HFFc6 (cell line): ENCODE measurements at regions not wholly inside any gene's neighbourhood (a gene's known extent, or its start where the extent isn't known, plus 50 kb on each side); places are given as distances from the start of the nearest gene placed in this dataset.

Experiments
- DNase-seq: peaks from one replicate; pipeline ENCODE4 v3.0.0-alpha.2; 2018
- H3K27ac Mint-ChIP-seq: 2 replicates; pipeline ENCODE4 v1.8.0; 2020; ENCODE audit warnings: mild to moderate bottlenecking, mixed read lengths
- H3K27me3 Mint-ChIP-seq: 2 replicates; pipeline ENCODE4 v1.8.0; 2021; ENCODE audit warnings: mild to moderate bottlenecking, moderate library complexity, mixed read lengths; ENCODE audit not compliant: insufficient read depth
- H3K36me3 Mint-ChIP-seq: 2 replicates; pipeline ENCODE4 v1.8.0; 2021; ENCODE audit warnings: low read depth, mixed read lengths
- H3K4me1 Mint-ChIP-seq: 2 replicates; pipeline ENCODE4 v1.8.0; 2020; ENCODE audit warnings: low read depth, mixed read lengths
- H3K4me3 Mint-ChIP-seq: 2 replicates; pipeline ENCODE4 v1.8.0; 2020; ENCODE audit warnings: mild to moderate bottlenecking, moderate library complexity, mixed read lengths
- H3K9me3 Mint-ChIP-seq: 2 replicates; pipeline ENCODE4 v1.8.0; 2020; ENCODE audit warnings: mild to moderate bottlenecking, mixed read lengths
- TF ChIP-seq, protein P1 (sequence below): fragments of 200-600 bp; sonication (generic); IDR thresholded peaks from 2 replicates; pipeline ENCODE4 v1.5.0; 2021; ENCODE audit warnings: antibody characterized with exemption, mild to moderate bottlenecking

DNA sequence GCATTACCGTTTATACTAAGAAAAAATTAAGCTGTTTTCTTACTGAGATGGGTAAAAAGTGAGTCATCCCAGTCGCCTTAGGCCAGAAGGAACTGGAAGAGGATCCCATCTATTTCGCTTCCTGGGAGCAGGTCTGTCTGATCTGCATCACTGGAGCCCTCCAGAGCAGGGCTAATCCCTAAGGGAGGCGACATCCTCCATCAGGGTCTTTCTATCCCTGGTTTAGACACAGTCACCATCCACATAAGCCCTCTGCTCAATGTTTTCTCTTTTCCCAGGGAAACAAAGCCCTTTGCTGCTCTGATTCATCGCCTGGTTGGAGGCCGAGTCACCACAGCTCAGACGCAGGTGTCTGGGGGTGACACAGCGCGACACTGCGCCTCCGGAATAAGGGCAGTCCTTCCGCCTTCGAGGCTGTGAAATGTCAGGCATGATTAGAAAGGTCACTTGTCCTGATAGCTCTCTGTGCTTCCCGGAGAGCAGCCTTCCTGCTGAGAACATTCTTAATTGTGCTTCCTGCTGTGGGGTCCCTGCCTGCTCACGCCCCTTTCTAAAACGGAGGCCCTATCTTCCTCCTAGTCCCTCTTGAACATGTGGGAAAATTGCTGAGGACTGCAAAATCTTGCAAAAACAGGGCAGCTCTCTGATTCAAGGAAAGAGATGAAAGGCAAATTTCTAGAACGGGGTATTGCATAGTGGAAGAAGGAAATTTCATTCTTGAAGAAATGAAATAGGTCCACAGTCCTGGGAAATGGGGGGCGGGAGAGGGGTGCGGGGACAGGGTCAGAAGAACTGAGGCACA, 56.3 kb downstream of the MARCHF4 start:
- TF ChIP-seq, protein P1, sequence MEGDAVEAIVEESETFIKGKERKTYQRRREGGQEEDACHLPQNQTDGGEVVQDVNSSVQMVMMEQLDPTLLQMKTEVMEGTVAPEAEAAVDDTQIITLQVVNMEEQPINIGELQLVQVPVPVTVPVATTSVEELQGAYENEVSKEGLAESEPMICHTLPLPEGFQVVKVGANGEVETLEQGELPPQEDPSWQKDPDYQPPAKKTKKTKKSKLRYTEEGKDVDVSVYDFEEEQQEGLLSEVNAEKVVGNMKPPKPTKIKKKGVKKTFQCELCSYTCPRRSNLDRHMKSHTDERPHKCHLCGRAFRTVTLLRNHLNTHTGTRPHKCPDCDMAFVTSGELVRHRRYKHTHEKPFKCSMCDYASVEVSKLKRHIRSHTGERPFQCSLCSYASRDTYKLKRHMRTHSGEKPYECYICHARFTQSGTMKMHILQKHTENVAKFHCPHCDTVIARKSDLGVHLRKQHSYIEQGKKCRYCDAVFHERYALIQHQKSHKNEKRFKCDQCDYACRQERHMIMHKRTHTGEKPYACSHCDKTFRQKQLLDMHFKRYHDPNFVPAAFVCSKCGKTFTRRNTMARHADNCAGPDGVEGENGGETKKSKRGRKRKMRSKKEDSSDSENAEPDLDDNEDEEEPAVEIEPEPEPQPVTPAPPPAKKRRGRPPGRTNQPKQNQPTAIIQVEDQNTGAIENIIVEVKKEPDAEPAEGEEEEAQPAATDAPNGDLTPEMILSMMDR: no peak
- Mint-ChIP-seq H3K27ac (peak overlapping the region; percentile 99), H3K27me3 (no peaks in the 10 kb centered on the region), H3K36me3 (peaks cover 11% of the 10 kb centered on the region; the same call in 1 of the 2 replicates), H3K4me1 (peaks cover 91% of the 10 kb centered on the region), H3K9me3 (no peaks in the 10 kb centered on the region), H3K4me3 (peak overlapping the region; percentile 76)
- DNase-seq: peak; percentile 80

DNA sequence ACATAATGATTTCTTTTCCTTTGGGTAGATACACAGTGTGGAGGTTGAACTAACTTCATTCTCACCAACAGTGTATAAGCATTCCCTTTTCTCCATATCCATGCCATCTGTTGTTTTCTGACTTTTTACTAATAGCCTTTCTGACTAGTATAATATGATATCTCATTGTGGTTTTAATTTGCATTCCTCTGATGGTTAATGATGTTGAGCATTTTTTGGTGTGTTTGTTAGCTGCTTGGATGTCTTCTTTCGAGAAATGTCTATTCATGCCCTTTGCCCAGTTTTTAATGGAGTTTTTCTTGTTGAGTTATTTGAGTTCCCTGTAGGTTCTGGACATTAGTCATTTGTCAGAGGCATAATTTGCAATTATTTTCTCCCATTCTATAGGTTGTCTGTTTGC, 59.8 kb downstream of the MARCHF4 start:
- Mint-ChIP-seq H3K27me3 (no peaks in the 10 kb centered on the region), H3K4me1 (peaks cover 82% of the 10 kb centered on the region), H3K36me3 (0 out of 2 replicates have a peak, but pooled peaks cover 4% of the 10 kb centered on the region), H3K9me3 (no peaks in the 10 kb centered on the region), H3K4me3 (no peak overlapping the region), H3K27ac (peak overlapping the region; percentile 50)
- TF ChIP-seq, protein P1: no peak
- peak; percentile 33 for DNase-seq

DNA sequence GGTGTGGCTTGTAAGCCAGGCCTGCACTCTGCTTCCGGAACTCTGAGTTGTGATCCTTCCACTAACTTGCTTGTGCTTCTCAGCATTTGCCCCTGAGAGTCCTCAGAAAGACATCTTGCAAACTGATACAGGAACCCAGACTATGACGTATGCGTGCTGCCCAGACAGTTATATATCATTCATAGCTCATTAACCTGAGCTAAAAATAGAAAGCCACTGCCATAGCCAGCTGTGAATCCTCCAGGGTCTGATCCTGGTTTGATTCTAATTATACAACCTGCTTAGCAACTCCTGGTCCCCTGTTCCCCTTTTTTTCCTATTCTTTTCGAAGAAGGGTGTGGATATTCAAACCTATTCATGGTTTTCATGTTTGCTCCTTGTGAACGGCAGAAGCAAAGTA, 63.7 kb downstream of the MARCHF4 start:
- H3K36me3 Mint-ChIP-seq: peaks cover 29% of the 10 kb centered on the region
- H3K9me3 Mint-ChIP-seq: no peaks in the 10 kb centered on the region
- DNase-seq: no peak

DNA sequence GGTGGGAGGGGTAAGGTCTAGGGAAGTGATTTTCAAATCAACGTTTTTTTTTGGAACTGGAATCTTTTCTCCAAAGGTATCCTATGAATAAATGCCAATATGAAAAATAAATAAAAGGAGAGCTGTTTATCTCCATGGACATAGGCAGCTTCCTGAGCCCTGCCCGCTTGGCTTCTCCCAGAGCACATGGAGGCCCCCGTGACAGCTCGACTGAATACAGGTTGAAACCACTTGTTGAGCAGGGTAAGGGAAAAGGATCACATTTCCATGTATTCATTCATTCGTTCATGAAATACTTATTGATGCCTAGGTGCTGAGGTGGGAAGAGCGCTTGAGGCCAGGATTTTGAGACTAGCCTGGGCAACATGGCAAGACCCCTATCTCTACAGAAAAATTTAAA, 64.8 kb downstream of the MARCHF4 start:
- no peak overlapping the region for H3K27ac Mint-ChIP-seq

More for the DNA sequence above, 63.7 kb downstream of the MARCHF4 start:
- no peak overlapping the region for H3K4me3 Mint-ChIP-seq
- H3K27ac Mint-ChIP-seq: peak overlapping the region; percentile 43; the same call in 1 of the 2 replicates
- 0 out of 2 replicates have a peak, but pooled peaks cover 2% of the 10 kb centered on the region for H3K27me3 Mint-ChIP-seq
- peaks cover 76% of the 10 kb centered on the region for H3K4me1 Mint-ChIP-seq
- TF ChIP-seq, protein P1: no peak

DNA sequence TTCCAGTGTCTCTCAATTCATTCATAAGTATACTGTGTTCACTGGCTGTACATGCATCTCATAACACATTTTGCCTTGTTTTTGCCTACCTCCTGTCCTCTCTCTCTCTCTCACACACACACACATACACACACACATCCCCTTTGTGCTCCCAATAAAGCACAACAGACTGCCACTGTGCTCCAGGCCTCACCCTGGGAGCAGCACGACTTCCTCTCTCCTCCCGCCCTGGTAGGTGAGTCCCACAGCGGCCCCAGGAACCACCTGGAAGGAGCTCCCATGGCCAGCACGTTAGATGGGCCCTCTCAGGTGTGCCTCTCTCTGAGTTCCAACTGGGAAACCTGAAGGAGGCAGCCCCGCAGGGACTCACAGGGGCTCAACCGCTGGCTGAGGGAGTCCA, 65.4 kb downstream of the MARCHF4 start:
- H3K9me3 Mint-ChIP-seq: no peaks in the 10 kb centered on the region
- no peak overlapping the region for H3K4me3 Mint-ChIP-seq
- DNase-seq: no peak
- H3K36me3 Mint-ChIP-seq: peaks cover 35% of the 10 kb centered on the region
- peaks cover 72% of the 10 kb centered on the region for H3K4me1 Mint-ChIP-seq
- H3K27me3 Mint-ChIP-seq: 0 out of 2 replicates have a peak, but pooled peaks cover 2% of the 10 kb centered on the region
- H3K27ac Mint-ChIP-seq: peak overlapping the region; percentile 15; the same call in 1 of the 2 replicates
- TF ChIP-seq, protein P1: no peak

More for the DNA sequence above, 64.8 kb downstream of the MARCHF4 start:
- Mint-ChIP-seq H3K4me3 (no peak overlapping the region), H3K27me3 (0 out of 2 replicates have a peak, but pooled peaks cover 2% of the 10 kb centered on the region), H3K9me3 (no peaks in the 10 kb centered on the region), H3K36me3 (peaks cover 35% of the 10 kb centered on the region), H3K4me1 (peaks cover 76% of the 10 kb centered on the region)
- DNase-seq: no peak
- TF ChIP-seq, protein P1: no peak
